ENCODE measurements at regions not wholly inside any gene's neighbourhood (a gene's known extent, or its start where the extent isn't known, plus 50 kb on each side); places are given as distances from the start of the nearest gene placed in this dataset.

DNA sequence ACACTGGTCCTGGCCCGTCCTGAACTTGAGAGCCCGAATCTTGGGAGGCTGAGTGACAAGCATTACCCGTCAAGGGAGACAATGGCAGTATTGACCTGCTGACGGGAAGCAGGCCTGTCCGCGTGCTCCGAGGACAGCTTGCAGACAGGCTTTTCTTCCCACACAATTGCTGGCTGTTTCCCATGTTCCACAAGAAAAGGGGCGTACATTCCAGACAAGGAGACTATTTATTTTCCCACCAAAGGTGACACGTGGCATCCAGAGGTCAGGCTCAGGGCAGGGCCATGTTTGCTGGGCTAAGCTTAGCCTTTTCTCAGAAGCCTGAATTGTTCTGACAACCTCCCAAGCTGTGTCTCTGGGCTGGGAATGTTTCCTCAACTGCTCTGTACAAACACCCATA, 86.9 kb upstream of the SPON1 start:
- H3K4me1 ChIP-seq (ENCODE audit: insufficient read depth, low read length) = peaks cover 16% of the 10 kb centered on the region
- ChIA-PET POLR2A (ENCODE audit: unreplicated experiment) (interaction anchor here (0.7 kb wide), 1 partner anchor 425 kb away, joined by 6 read pairs; no protein-coding TSS in a partner anchor), CTCF (no interaction called here)
- no peaks in the 10 kb centered on the region for H3F3A ChIP-seq (ENCODE audit: low read length, unreplicated experiment)
- no peak overlapping the region for H3K27ac ChIP-seq (ENCODE audit: low read length)
- no peak overlapping the region for H3K4me2 ChIP-seq (ENCODE audit: low read length)
- no peak overlapping the region for H3K9ac ChIP-seq (ENCODE audit: low read length)
- no peak overlapping the region for H3K4me3 ChIP-seq (ENCODE audit: low read length)
- no peak for ATAC-seq
- no peaks in the 10 kb centered on the region for H3K36me3 ChIP-seq (ENCODE audit: low read depth, low read length)
- intact Hi-C loops (cut with micrococcal nuclease) = no loop called here
- no peaks in the 10 kb centered on the region for H3K9me3 ChIP-seq (ENCODE audit: low read length)
- H2AFZ ChIP-seq (ENCODE audit: low read length) = no peak overlapping the region
- no peaks in the 10 kb centered on the region for H3K9me2 ChIP-seq (replicated peaks; ENCODE audit: low read length)
- H4K20me1 ChIP-seq (ENCODE audit: low read length) = no peaks in the 10 kb centered on the region
- H3K27me3 ChIP-seq (ENCODE audit: low read length) = no peaks in the 10 kb centered on the region
- no peak for DNase-seq
- no peaks in the 10 kb centered on the region for H3K79me2 ChIP-seq (ENCODE audit: low read length)
- BruUV-seq (replicated peaks) = no TSS peak
- TF ChIP-seq, protein P1, sequence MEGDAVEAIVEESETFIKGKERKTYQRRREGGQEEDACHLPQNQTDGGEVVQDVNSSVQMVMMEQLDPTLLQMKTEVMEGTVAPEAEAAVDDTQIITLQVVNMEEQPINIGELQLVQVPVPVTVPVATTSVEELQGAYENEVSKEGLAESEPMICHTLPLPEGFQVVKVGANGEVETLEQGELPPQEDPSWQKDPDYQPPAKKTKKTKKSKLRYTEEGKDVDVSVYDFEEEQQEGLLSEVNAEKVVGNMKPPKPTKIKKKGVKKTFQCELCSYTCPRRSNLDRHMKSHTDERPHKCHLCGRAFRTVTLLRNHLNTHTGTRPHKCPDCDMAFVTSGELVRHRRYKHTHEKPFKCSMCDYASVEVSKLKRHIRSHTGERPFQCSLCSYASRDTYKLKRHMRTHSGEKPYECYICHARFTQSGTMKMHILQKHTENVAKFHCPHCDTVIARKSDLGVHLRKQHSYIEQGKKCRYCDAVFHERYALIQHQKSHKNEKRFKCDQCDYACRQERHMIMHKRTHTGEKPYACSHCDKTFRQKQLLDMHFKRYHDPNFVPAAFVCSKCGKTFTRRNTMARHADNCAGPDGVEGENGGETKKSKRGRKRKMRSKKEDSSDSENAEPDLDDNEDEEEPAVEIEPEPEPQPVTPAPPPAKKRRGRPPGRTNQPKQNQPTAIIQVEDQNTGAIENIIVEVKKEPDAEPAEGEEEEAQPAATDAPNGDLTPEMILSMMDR (conservative IDR thresholded peaks at IDR 0.05; ENCODE audit: low read depth, low read length) = no peak
- TF ChIP-seq EZH2 (IDR thresholded peaks at IDR 0.05; ENCODE audit: low read length, unreplicated experiment) (no peak), EZH2phosphoT487 (IDR thresholded peaks at IDR 0.05; ENCODE audit: borderline replicate concordance, low read length) (no peak)

DNA sequence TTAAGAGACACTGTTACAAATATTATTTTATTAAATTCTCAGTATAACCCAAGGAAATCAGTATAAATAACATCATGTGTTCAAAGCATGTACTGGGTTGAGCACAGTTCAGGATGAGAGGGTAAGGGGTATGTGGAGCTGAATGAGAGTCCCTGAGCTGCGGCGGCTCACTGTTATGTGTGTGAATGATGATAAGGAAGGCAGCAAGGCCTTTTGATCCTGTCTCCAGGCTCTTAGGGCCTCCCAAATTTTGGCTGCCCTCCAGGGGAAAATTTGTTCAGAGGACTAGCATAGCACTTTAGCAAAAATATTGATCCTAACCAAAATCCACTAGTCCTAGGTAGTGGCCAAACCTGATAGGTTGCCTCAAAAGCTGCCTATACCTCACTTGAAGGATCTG, 86.1 kb upstream of the SPON1 start:
- CTCF ChIA-PET = no interaction called here
- H3K4me3 ChIP-seq (ENCODE audit: low read length) = no peak overlapping the region
- TF ChIP-seq, protein P1 (conservative IDR thresholded peaks at IDR 0.05; ENCODE audit: low read depth, low read length) = no peak
- TF ChIP-seq EZH2phosphoT487 (IDR thresholded peaks at IDR 0.05; ENCODE audit: borderline replicate concordance, low read length) = no peak
- TF ChIP-seq EZH2 (IDR thresholded peaks at IDR 0.05; ENCODE audit: low read length, unreplicated experiment) = no peak
- intact Hi-C loops (cut with micrococcal nuclease) = no loop called here
- H2AFZ ChIP-seq (ENCODE audit: low read length) = no peak overlapping the region
- peaks cover 23% of the 10 kb centered on the region for H3K4me1 ChIP-seq (ENCODE audit: insufficient read depth, low read length)
- H4K20me1 ChIP-seq (ENCODE audit: low read length) = no peaks in the 10 kb centered on the region
- no peaks in the 10 kb centered on the region for H3K27me3 ChIP-seq (ENCODE audit: low read length)
- DNase-seq = no peak
- no TSS peak for BruUV-seq (replicated peaks)
- H3K36me3 ChIP-seq (ENCODE audit: low read depth, low read length) = no peaks in the 10 kb centered on the region
- H3K9me2 ChIP-seq (replicated peaks; ENCODE audit: low read length) = no peaks in the 10 kb centered on the region
- ATAC-seq = no peak
- POLR2A ChIA-PET (ENCODE audit: unreplicated experiment) = interaction anchor here (0.7 kb wide), 1 partner anchor 424 kb away, joined by 6 read pairs; no protein-coding TSS in a partner anchor
- no peak overlapping the region for H3K4me2 ChIP-seq (ENCODE audit: low read length)
- H3K9me3 ChIP-seq (ENCODE audit: low read length) = no peaks in the 10 kb centered on the region
- no peak overlapping the region for H3K27ac ChIP-seq (ENCODE audit: low read length)
- no peak overlapping the region for H3K9ac ChIP-seq (ENCODE audit: low read length)
- H3F3A ChIP-seq (ENCODE audit: low read length, unreplicated experiment) = no peaks in the 10 kb centered on the region
- H3K79me2 ChIP-seq (ENCODE audit: low read length) = no peaks in the 10 kb centered on the region

DNA sequence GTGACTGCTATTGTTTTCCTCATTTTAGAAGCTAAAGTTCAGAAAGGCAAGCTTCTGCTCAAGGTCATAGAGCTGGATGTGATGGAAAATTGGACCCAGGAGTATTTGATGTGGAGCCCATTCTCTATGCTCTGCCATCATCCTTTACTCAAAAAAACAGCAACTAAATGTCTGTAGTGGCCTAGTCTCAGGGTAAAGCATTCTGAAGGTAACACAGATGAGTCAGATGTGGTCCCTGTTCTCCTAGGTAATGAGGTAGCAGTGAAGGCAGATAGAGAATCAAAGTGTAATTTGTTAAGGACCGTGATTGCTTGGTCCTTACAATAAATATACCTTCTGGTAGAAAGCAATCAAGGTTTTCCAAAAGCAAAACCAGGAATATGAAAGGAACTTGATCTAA, 84.4 kb upstream of the SPON1 start:
- BruUV-seq (replicated peaks) = no TSS peak
- Histone ChIP-seq H3K79me2 (ENCODE audit: low read length) (no peaks in the 10 kb centered on the region), H4K20me1 (ENCODE audit: low read length) (no peaks in the 10 kb centered on the region), H3K9me3 (ENCODE audit: low read length) (no peaks in the 10 kb centered on the region), H3K27ac (ENCODE audit: low read length) (no peak overlapping the region), H3K27me3 (ENCODE audit: low read length) (no peaks in the 10 kb centered on the region), H3K9me2 (replicated peaks; ENCODE audit: low read length) (no peaks in the 10 kb centered on the region), H3K4me3 (ENCODE audit: low read length) (no peak overlapping the region), H3K36me3 (ENCODE audit: low read depth, low read length) (no peaks in the 10 kb centered on the region), H3F3A (ENCODE audit: low read length, unreplicated experiment) (no peaks in the 10 kb centered on the region), H2AFZ (ENCODE audit: low read length) (no peak overlapping the region), H3K9ac (ENCODE audit: low read length) (no peak overlapping the region), H3K4me2 (ENCODE audit: low read length) (no peak overlapping the region), H3K4me1 (ENCODE audit: insufficient read depth, low read length) (peaks cover 20% of the 10 kb centered on the region)
- ATAC-seq (no peak), DNase-seq (no peak)
- no peak for TF ChIP-seq EZH2phosphoT487 (IDR thresholded peaks at IDR 0.05; ENCODE audit: borderline replicate concordance, low read length)
- TF ChIP-seq EZH2 (IDR thresholded peaks at IDR 0.05; ENCODE audit: low read length, unreplicated experiment) = no peak
- TF ChIP-seq, protein P1 (conservative IDR thresholded peaks at IDR 0.05; ENCODE audit: low read depth, low read length) = no peak
- ChIA-PET POLR2A (ENCODE audit: unreplicated experiment) (no interaction called here), CTCF (no interaction called here)
- intact Hi-C loops (cut with micrococcal nuclease) = no loop called here

Measured in PC-3 (cell line).